ENCODE measurements at regions not wholly inside any gene's neighbourhood (a gene's known extent, or its start where the extent isn't known, plus 50 kb on each side); places are given as distances from the start of the nearest gene placed in this dataset.

DNA sequence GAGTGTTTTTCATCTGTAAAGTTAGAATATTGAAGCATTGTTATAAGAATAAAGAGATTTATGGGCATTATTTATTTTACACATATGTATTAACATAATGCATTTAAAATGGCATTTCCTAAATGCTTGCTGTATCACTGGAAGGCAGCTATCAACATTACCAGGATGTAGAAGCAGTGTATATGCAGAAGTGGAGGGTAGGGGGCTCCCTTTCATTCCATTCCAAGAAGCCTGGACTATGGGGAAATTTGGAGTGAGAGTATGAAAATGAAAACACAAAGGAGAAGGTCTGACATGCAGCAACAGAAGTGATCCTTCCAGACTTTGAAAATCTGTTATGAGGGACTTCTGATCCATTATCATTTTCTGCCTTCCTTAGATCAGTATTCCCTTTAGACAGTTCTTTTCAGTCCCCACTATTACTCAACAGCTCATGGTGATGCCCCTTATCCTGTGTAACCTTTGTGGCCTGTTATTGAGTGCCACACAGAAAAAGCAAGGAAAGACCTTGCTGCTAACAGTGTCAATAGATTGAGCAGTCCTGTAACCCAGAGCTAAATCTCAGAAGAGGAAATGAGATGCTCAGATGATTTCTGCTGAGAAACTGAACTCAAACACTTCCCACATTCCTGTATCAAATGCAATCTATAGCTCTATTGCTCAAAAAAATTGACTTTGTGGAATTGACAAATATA, 216.6 kb downstream of the HNMT start:
- no peak for DNase-seq

- DNase-seq = no peak
Observed at GRCh38 chr2:138182250-138182936, 218.1 kb downstream of the HNMT start.

DNA sequence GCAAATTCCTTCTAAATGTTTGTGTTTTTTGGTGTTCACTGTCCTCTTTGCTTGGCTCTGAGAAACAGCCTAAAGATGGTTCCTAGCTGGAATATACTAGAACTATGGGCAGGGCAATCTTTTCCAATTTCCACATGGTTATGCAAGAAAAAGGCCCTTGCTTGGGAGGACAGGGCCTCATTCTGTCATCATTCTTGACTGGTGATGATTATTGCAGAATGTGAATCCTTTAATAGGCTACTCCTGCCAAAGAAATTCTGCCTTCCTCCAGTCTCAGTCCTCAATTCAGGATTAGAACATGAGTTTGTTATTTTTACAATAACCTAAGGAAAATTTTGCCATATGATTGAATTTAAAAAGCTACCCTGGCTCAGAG, 218.7 kb downstream of the HNMT start:
- no peak for DNase-seq

- DNase-seq = no peak
Observed at GRCh38 chr2:138183705-138184104, 219.4 kb downstream of the HNMT start.

DNA sequence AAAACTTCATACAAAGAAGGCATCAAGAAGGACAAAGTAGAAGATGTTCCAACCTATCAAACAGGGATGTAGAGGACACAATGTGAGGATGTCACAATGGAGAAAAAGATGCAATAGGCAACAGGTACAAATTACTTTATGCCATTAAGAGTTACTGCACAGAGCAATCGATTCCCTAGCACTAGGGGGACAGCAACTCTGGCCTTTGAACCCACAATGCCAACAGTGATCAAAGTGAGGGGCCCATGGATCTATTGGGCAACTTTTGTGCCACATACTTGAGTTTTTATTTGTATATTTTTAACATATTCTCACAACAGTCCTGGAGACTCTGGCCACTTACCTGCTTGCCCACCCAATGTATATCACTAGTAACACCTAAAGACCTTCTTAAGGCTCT, 220.2 kb downstream of the HNMT start:
- DNase-seq = no peak

- DNase-seq = no peak
Observed at GRCh38 chr2:138185827-138186226, 221.6 kb downstream of the HNMT start.

DNA sequence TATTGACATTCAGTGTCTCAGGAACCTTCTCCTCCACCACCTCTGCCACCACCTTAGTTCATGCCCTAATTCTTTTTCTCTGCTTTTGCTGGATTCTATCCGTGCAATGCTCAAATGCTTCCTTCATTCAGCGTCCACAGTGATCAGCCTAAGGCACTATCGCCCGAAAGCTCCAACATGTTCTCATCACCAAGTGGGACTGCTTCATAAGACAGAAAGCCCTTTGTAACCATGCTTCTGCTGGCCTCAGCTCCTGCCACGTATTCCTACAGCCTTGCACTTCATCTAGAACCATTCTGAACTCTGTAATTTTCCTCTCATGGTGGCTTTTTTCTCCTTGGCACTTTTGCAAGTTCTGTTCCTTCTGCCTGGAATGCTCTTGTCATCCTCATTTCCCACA, 222.9 kb downstream of the HNMT start:
- DNase-seq = no peak

DNA sequence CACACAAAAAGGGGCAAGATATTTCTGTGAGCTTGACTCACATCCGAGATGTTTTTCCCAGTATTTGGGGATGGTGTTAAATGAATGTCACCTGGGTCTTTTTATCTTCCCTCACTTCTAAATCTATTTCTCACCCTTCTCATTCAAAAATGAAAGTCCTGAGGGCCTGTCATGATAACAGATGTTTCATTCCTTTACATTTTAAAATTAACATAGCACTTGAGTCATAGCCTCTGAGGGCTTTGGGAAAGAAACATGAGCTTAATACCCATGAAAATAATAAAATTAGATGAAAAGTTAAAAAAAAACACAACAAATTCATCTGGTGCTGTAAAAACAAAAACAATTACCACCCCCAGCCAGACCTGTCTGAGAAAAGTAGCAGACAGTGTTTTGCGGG, 226.7 kb downstream of the HNMT start:
- no peak for DNase-seq

DNA sequence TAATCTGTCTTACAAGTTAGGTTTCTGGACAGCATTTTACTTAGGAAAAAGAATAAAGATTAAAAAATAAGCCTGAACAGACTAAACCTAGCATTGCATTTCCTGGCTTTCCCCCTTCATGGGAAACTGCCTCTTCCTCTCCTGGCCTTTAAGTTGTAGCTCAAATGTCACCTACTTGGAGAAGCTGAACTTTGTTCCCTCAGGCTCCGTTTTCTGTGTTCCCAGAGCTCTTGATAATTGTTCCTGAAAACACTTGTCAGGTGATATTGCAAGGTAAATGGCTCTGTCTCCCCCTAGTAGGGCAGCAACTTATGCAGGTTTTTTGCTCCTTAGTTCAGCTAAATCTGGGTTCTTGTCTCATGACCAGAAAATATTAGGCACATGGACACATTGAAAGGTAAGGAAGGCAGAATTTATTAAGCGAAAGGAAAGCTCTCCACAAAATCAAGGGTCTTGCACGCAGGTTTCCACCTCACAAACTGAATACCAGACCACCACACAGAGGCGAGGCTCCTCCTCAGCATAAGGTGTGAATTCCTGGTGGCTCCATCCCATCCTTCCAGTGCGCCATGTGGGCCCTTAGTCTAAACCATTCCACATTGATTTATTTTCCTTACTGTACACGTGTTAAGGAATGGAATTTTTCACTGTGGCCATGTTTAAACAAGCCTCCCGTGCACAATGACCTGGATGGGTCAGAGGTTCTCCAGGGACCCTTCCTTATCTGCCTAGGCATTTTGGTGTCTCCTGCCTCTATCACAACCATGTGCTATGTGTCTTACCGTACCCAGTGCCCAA, 229.3 kb downstream of the HNMT start:
- peak; percentile 58 for DNase-seq

DNA sequence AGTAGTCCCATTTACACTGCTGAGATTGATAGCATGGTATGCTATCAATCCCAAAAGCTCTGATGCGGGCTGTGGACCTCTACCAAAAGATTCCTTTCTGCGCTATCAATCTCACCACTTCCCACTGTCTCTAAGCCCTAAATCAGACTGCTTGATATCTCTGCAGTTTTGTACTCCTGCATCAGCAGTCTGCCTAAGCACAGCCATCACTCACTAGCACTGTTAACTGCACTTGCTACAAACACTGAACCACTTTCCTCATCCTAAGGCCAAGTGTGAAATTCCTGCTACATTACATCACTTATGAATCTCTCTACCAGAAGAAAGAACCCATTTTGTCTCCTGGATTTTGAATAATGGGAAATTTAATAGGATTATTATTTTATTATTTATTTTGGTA, 237.0 kb downstream of the HNMT start:
- no peak for DNase-seq

GRCh38 chr2:138202762-138203161, 238.5 kb downstream of the HNMT start:
- DNase-seq = no peak

DNA sequence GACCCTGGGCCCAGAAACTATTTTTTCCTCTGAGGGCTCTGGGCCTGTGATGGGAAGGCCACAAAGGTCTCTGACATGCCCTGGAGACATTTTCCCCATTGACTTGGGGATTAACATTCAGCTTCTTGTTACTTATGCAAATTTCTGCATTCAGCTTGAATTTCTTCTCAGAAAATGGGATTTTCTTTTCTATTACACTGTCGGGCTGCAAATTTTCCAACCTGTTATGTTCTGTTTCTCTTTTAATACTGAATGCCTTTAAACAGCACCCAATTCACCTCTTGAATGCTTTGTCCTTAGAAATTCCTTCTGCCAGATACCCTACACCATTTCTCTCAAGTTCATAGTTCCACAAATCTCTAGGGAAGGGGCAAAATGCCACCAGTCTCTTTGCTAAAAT, 241.0 kb downstream of the HNMT start:
- DNase-seq = no peak

- DNase-seq = no peak
Observed at GRCh38 chr2:138207074-138207930, 243.0 kb downstream of the HNMT start.

DNA sequence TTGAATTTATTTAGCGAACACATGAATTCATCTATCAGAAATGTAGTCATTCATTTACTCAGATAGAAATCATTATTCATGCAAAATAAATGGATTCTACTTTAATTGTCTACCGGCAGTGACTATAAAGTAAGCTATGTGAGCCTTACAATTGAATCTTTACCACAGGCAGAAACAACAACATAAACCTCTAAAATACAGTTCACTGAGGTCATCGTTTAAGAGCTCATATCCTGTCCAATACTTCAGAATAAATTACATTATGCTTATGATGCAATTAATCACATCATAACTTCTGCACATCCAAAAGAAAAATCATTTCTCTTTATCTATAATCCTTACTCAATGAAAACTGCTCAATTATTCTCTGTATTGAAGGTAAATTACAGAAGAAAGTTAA, 244.7 kb downstream of the HNMT start:
- no peak for DNase-seq

- DNase-seq = no peak
Observed at GRCh38 chr2:138210487-138210886, 246.2 kb downstream of the HNMT start.

GRCh38 chr2:138212434-138212833, 248.2 kb downstream of the HNMT start:
- no peak for DNase-seq

GRCh38 chr2:138213084-138213483, 248.8 kb downstream of the HNMT start:
- no peak for DNase-seq

- no peak for DNase-seq
Observed at GRCh38 chr2:138213624-138214023, 249.4 kb downstream of the HNMT start.

DNA sequence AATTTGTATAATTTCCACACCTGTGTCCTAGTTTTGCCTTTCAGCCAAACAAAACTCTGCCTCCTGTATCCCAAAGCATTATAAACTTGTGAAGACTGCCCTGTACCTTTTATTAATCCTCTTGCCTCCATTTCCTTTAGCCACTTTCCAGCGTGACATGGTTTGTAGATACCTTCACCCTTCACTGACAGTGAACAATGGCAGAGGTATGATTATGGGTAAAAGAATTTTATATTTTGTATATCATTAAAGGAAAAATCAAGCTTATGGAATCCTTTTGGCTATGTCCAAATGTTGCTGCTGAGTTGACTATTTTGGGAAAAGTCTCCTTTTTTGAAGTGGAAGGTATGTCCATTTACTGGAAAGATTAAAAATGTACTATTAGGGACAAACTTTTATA, 251.7 kb downstream of the HNMT start:
- no peak for DNase-seq

GRCh38 chr2:138217975-138218374, 253.7 kb downstream of the HNMT start:
- DNase-seq = no peak

- no peak for DNase-seq
Observed at GRCh38 chr2:138218397-138218796, 254.1 kb downstream of the HNMT start.

DNA sequence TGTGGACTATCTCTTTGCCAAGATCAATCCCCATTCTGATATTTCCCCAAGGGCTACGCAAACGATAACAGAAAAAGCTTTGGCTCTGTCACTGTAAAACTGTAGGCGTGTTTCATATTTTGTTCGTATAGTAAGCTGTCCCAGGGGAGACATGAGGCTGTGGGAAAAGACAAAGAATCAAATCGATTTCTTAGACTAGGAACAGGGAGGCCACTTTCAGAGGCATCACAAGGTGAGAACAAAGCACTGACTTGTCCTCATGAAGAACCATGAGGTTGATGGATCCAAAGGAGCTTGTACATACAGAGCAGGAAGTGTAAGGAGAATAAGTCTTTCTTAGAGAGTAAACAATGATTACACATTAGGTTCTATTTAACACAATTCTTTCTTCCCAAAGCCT, 255.7 kb downstream of the HNMT start:
- DNase-seq = no peak

- DNase-seq = no peak
Observed at GRCh38 chr2:138221358-138221757, 257.1 kb downstream of the HNMT start.
